ENCODE measurements at regions not wholly inside any gene's neighbourhood (a gene's known extent, or its start where the extent isn't known, plus 50 kb on each side); places are given as distances from the start of the nearest gene placed in this dataset.
"Not testable (repeated sequence)": the region's sequence is repeated elsewhere in the genome, so short reads cannot be mapped to it uniquely, and the experiment has no call there.

GRCh38 chr14:104306450-104307040, 168.2 kb downstream of the KIF26A start:
- DNase-seq (ENCODE audit: low spot score): no peak
- Mint-ChIP-seq H3K9me3 (ENCODE audit: unreplicated experiment) (no peaks in the 10 kb centered on the region), H3K36me3 (ENCODE audit: low read depth, unreplicated experiment) (peaks cover under 1% of the 10 kb centered on the region), H3K4me3 (ENCODE audit: unreplicated experiment) (no peak overlapping the region), H3K4me1 (ENCODE audit: unreplicated experiment) (no peaks in the 10 kb centered on the region), H3K27ac (ENCODE audit: unreplicated experiment) (no peak overlapping the region), H3K27me3 (ENCODE audit: unreplicated experiment) (peaks cover 6% of the 10 kb centered on the region)
- no peak for TF ChIP-seq CTCF (IDR thresholded peaks at IDR 0.05; ENCODE audit: unreplicated experiment)

- no peak overlapping the region for H3K4me3 Mint-ChIP-seq (ENCODE audit: unreplicated experiment)
- no peak for TF ChIP-seq CTCF (IDR thresholded peaks at IDR 0.05; ENCODE audit: unreplicated experiment)
Observed at GRCh38 chr14:104307246-104307626, 168.8 kb downstream of the KIF26A start.

GRCh38 chr14:104307627-104308401, 169.4 kb downstream of the KIF26A start:
- Mint-ChIP-seq H3K4me1 (ENCODE audit: unreplicated experiment) (no peaks in the 10 kb centered on the region), H3K36me3 (ENCODE audit: low read depth, unreplicated experiment) (no peaks in the 10 kb centered on the region), H3K27ac (ENCODE audit: unreplicated experiment) (no peak overlapping the region), H3K4me3 (ENCODE audit: unreplicated experiment) (no peak overlapping the region), H3K27me3 (ENCODE audit: unreplicated experiment) (peaks cover 5% of the 10 kb centered on the region), H3K9me3 (ENCODE audit: unreplicated experiment) (no peaks in the 10 kb centered on the region)
- DNase-seq (ENCODE audit: low spot score): no peak
- no peak for TF ChIP-seq CTCF (IDR thresholded peaks at IDR 0.05; ENCODE audit: unreplicated experiment)

More at GRCh38 chr14:104307246-104307626, 168.8 kb downstream of the KIF26A start:
- peaks cover 6% of the 10 kb centered on the region for H3K27me3 Mint-ChIP-seq (ENCODE audit: unreplicated experiment)
- no peaks in the 10 kb centered on the region for H3K9me3 Mint-ChIP-seq (ENCODE audit: unreplicated experiment)
- no peaks in the 10 kb centered on the region for H3K4me1 Mint-ChIP-seq (ENCODE audit: unreplicated experiment)
- DNase-seq (ENCODE audit: low spot score): no peak
- H3K36me3 Mint-ChIP-seq (ENCODE audit: low read depth, unreplicated experiment): no peaks in the 10 kb centered on the region
- no peak overlapping the region for H3K27ac Mint-ChIP-seq (ENCODE audit: unreplicated experiment)

- not testable (repeated sequence) for H3K27me3 Mint-ChIP-seq (ENCODE audit: unreplicated experiment); DNase-seq (ENCODE audit: low spot score); H3K36me3 Mint-ChIP-seq (ENCODE audit: low read depth, unreplicated experiment); H3K4me1 Mint-ChIP-seq (ENCODE audit: unreplicated experiment); H3K9me3 Mint-ChIP-seq (ENCODE audit: unreplicated experiment); H3K4me3 Mint-ChIP-seq (ENCODE audit: unreplicated experiment); H3K27ac Mint-ChIP-seq (ENCODE audit: unreplicated experiment)
Observed at GRCh38 chr14:104308534-104308933, 170.1 kb downstream of the KIF26A start.

- H3K9me3 Mint-ChIP-seq (ENCODE audit: unreplicated experiment): no peaks in the 10 kb centered on the region
- H3K4me3 Mint-ChIP-seq (ENCODE audit: unreplicated experiment): no peak overlapping the region
- H3K36me3 Mint-ChIP-seq (ENCODE audit: low read depth, unreplicated experiment): no peaks in the 10 kb centered on the region
- DNase-seq (ENCODE audit: low spot score): no peak
- H3K4me1 Mint-ChIP-seq (ENCODE audit: unreplicated experiment): no peaks in the 10 kb centered on the region
- no peaks in the 10 kb centered on the region for H3K27me3 Mint-ChIP-seq (ENCODE audit: unreplicated experiment)
- no peak for TF ChIP-seq CTCF (IDR thresholded peaks at IDR 0.05; ENCODE audit: unreplicated experiment)
- no peak overlapping the region for H3K27ac Mint-ChIP-seq (ENCODE audit: unreplicated experiment)
Observed at GRCh38 chr14:104309657-104310369, 171.4 kb downstream of the KIF26A start.

Measured in endothelial cell (in vitro differentiated cells).